ENCODE measurements at regions not wholly inside any gene's neighbourhood (a gene's known extent, or its start where the extent isn't known, plus 50 kb on each side); places are given as distances from the start of the nearest gene placed in this dataset.

DNA sequence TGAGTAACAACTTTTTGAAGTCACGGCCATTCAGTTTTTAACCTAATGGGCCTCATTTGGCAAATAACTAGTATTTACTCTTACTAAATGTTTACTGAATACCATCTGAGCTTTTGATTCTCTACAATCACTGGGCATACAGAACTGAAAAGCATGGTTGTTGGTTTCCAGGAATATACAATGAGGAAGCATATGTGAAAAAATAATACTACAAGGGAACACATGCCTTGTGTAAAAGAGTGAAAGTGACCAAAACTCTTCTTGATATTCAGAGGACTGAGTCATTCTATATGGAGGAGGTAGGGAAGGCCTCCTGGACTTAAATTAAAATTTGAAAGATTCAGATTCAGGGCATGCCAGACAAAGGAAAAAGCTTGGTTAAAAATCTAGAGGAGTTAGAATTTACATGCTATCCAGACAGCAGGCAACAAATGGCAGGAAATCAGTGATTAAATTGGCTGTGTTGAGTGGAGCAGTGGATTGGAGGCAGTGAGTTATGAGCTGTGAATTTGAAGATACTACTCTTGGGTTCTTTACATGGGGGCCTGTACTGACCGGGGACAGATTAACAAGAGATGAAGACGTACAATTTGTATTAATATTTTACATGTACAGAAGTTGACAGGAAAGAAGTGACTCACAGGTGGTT, 53.6 kb upstream of the NRXN1 start:
- DNase-seq, result no peak
- Histone ChIP-seq H3K4me3 (ENCODE audit: low read depth, low read length) (no peak overlapping the region), H3K36me3 (no peaks in the 10 kb centered on the region), H3K9me3 (no peaks in the 10 kb centered on the region), H3K27me3 (no peaks in the 10 kb centered on the region), H3K4me1 (no peaks in the 10 kb centered on the region)
- TF ChIP-seq, protein P1, sequence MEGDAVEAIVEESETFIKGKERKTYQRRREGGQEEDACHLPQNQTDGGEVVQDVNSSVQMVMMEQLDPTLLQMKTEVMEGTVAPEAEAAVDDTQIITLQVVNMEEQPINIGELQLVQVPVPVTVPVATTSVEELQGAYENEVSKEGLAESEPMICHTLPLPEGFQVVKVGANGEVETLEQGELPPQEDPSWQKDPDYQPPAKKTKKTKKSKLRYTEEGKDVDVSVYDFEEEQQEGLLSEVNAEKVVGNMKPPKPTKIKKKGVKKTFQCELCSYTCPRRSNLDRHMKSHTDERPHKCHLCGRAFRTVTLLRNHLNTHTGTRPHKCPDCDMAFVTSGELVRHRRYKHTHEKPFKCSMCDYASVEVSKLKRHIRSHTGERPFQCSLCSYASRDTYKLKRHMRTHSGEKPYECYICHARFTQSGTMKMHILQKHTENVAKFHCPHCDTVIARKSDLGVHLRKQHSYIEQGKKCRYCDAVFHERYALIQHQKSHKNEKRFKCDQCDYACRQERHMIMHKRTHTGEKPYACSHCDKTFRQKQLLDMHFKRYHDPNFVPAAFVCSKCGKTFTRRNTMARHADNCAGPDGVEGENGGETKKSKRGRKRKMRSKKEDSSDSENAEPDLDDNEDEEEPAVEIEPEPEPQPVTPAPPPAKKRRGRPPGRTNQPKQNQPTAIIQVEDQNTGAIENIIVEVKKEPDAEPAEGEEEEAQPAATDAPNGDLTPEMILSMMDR (IDR thresholded peaks at IDR 0.05; ENCODE audit: low read depth, low read length), result no peak

DNA sequence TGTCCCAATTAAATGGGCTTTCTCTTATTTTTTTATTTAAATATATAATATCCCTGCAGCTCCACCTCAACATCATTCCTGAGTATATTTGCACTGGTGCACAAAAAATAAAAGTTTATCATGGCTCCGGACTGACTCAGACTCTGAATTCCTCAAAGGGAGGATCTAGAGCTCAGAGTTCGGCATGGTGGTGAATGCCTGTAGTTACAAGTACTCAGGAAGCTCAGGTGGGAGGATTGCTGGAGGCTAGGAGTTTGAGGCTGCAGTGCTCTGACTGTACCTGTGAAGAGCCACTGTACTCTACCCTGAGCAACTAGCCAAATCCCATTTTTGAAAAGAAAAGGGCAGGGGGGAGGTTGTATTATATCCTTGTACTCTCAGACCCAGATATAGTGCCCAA, 52.8 kb upstream of the NRXN1 start:
- Histone ChIP-seq H3K36me3 (no peaks in the 10 kb centered on the region), H3K4me3 (ENCODE audit: low read depth, low read length) (no peak overlapping the region), H3K4me1 (no peaks in the 10 kb centered on the region), H3K9me3 (no peaks in the 10 kb centered on the region), H3K27me3 (no peaks in the 10 kb centered on the region)
- TF ChIP-seq, protein P1 (IDR thresholded peaks at IDR 0.05; ENCODE audit: low read depth, low read length), result no peak
- DNase-seq, result no peak

Data from BE2C (cell line).